Osteoblast (primary cell): ENCODE measurements at regions not wholly inside any gene's neighbourhood (a gene's known extent, or its start where the extent isn't known, plus 50 kb on each side); places are given as distances from the start of the nearest gene placed in this dataset.

Source experiments
- DNase-seq: peaks from one replicate; pipeline ENCODE4 v3.0.0; 2011; ENCODE audit warnings: low spot score, mixed read lengths; ENCODE audit not compliant: insufficient read length; ENCODE audit errors: missing footprints
- H2AFZ ChIP-seq: 2 replicates; pipeline ENCODE4 v1.6.0; 2011; ENCODE audit warnings: mild to moderate bottlenecking, low read length
- H3K27ac ChIP-seq: 2 replicates; pipeline ENCODE4 v1.5.1; 2011; ENCODE audit warnings: mild to moderate bottlenecking, low read depth, low read length, moderate library complexity
- H3K27me3 ChIP-seq: 2 replicates; pipeline ENCODE4 v1.6.0; 2012; ENCODE audit warnings: mild to moderate bottlenecking, control low read depth, inconsistent platforms, low read length, moderate library complexity; ENCODE audit not compliant: insufficient read depth
- H3K36me3 ChIP-seq: 2 replicates; pipeline ENCODE4 v1.5.1; 2011; ENCODE audit warnings: mild to moderate bottlenecking, low read length, control low read depth, moderate library complexity; ENCODE audit not compliant: insufficient read depth
- H3K4me1 ChIP-seq: 2 replicates; pipeline ENCODE4 v1.5.1; 2011; ENCODE audit warnings: mild to moderate bottlenecking, low read length, control low read depth, moderate library complexity; ENCODE audit not compliant: insufficient read depth
- H3K4me2 ChIP-seq: 2 replicates; pipeline ENCODE4 v1.6.0; 2011; ENCODE audit warnings: mild to moderate bottlenecking, low read length; ENCODE audit not compliant: insufficient read depth
- H3K4me3 ChIP-seq: fragments of 200-600 bp; sonication (generic); 3 replicates; pipeline ENCODE4 v1.5.1; 2012; ENCODE audit warnings: mild to moderate bottlenecking, low read length, inconsistent platforms; ENCODE audit not compliant: insufficient read depth
- H3K79me2 ChIP-seq: 2 replicates; pipeline ENCODE4 v1.6.0; 2012; ENCODE audit warnings: mild to moderate bottlenecking, low read length, control low read depth, inconsistent platforms; ENCODE audit not compliant: insufficient read depth
- H3K9me3 ChIP-seq: 2 replicates; pipeline ENCODE4 v1.5.1; 2011; ENCODE audit warnings: low read depth, low read length, control low read depth
- H4K20me1 ChIP-seq: 2 replicates; pipeline ENCODE4 v1.6.0; 2012; ENCODE audit warnings: mild to moderate bottlenecking, low read length, control low read depth; ENCODE audit not compliant: insufficient read depth
- CTCF ChIP-seq: IDR thresholded peaks from 2 replicates; pipeline ENCODE4 v1.5.1; 2011; ENCODE audit warnings: mild to moderate bottlenecking, low read depth, low read length, moderate library complexity; ENCODE audit errors: extremely low read depth

- Histone ChIP-seq H3K4me1 (no peaks in the 10 kb centered on the region), H3K9me3 (no peaks in the 10 kb centered on the region), H3K27ac (no peak overlapping the region), H3K36me3 (no peaks in the 10 kb centered on the region), H2AFZ (no peak overlapping the region), H3K79me2 (no peaks in the 10 kb centered on the region), H4K20me1 (no peaks in the 10 kb centered on the region), H3K27me3 (no peaks in the 10 kb centered on the region), H3K4me3 (no peak overlapping the region), H3K4me2 (no peak overlapping the region)
- DNase-seq, result no peak
- no peak for TF ChIP-seq CTCF
Measured at GRCh38 chr6:163651426-163651825, 236.9 kb downstream of the QKI start.

- H3K36me3 ChIP-seq, result no peaks in the 10 kb centered on the region
- H3K79me2 ChIP-seq, result no peaks in the 10 kb centered on the region
- no peak overlapping the region for H3K4me2 ChIP-seq
- no peaks in the 10 kb centered on the region for H3K4me1 ChIP-seq
- H4K20me1 ChIP-seq, result no peaks in the 10 kb centered on the region
- H3K27ac ChIP-seq, result no peak overlapping the region
- no peak overlapping the region for H2AFZ ChIP-seq
- no peaks in the 10 kb centered on the region for H3K27me3 ChIP-seq
- H3K4me3 ChIP-seq, result no peak overlapping the region
- no peaks in the 10 kb centered on the region for H3K9me3 ChIP-seq
- no peak for TF ChIP-seq CTCF
- DNase-seq, result no peak
Measured at GRCh38 chr6:163648868-163649267, 234.3 kb downstream of the QKI start.

- Histone ChIP-seq H4K20me1 (no peaks in the 10 kb centered on the region), H3K4me1 (no peaks in the 10 kb centered on the region), H3K36me3 (no peaks in the 10 kb centered on the region), H3K4me2 (no peak overlapping the region), H3K79me2 (no peaks in the 10 kb centered on the region), H3K27me3 (no peaks in the 10 kb centered on the region), H3K9me3 (no peaks in the 10 kb centered on the region), H2AFZ (no peak overlapping the region), H3K4me3 (no peak overlapping the region), H3K27ac (no peak overlapping the region)
- DNase-seq, result no peak
- no peak for TF ChIP-seq CTCF
Measured at GRCh38 chr6:163647624-163648023, 233.1 kb downstream of the QKI start.

- Histone ChIP-seq H3K79me2 (no peaks in the 10 kb centered on the region), H3K4me1 (no peaks in the 10 kb centered on the region), H3K27ac (no peak overlapping the region), H3K9me3 (no peaks in the 10 kb centered on the region), H3K27me3 (no peaks in the 10 kb centered on the region), H3K4me2 (no peak overlapping the region), H3K4me3 (no peak overlapping the region), H4K20me1 (no peaks in the 10 kb centered on the region), H2AFZ (no peak overlapping the region), H3K36me3 (no peaks in the 10 kb centered on the region)
- no peak for TF ChIP-seq CTCF
- no peak for DNase-seq
Measured at GRCh38 chr6:163646866-163647265, 232.3 kb downstream of the QKI start.
